ENCODE measurements at regions not wholly inside any gene's neighbourhood (a gene's known extent, or its start where the extent isn't known, plus 50 kb on each side); places are given as distances from the start of the nearest gene placed in this dataset.

GRCh38 chr5:103927739-103928138 lies 365.1 kb upstream of the NUDT12 start:
- WGBS, 3 donors: 91 to 97% (median 93%) methylated on average over 1 of the region's 1 CpG
- no peak for ATAC-seq

DNA sequence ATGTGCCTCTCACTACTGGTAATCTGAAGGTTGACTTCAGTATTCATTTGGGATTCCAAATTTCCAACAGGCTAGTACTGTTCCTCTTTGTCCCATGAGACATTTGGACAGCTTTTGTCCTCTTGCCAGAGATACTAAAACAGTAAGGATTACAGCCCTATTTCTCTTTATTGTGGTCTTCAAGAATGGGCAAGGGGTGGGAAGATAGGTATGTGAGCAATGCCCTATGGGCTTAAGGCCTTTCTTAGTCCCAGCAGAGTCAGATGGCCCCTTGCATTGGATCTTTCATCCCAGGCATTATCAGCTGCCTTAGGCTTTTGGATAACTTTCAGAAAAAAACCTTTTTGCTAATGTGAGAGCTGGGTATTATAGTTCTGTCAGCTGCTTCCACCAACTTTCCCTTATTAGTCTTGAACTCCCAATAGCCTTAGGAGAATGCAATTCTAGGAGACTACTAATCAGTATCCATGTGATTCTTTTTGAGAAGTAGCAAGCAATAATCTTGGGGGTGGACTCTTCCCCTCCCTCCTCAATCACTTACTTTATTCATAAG lies 361.1 kb upstream of the NUDT12 start:
- DNase-seq: no peak
- no peak for ATAC-seq
- H3K27me3 ChIP-seq (ENCODE audit: insufficient read depth in 3 of 3, low read length in 2 of 3): no peaks in the 10 kb centered on the region
- no peak overlapping the region for H3K27ac ChIP-seq
- no peaks in the 10 kb centered on the region for H3K4me1 ChIP-seq
- H3K36me3 ChIP-seq (ENCODE audit: insufficient read depth in 1 of 2, low read depth in 1 of 2): no peaks in the 10 kb centered on the region
- no peak overlapping the region for H3K4me3 ChIP-seq
- TF ChIP-seq, protein P1, sequence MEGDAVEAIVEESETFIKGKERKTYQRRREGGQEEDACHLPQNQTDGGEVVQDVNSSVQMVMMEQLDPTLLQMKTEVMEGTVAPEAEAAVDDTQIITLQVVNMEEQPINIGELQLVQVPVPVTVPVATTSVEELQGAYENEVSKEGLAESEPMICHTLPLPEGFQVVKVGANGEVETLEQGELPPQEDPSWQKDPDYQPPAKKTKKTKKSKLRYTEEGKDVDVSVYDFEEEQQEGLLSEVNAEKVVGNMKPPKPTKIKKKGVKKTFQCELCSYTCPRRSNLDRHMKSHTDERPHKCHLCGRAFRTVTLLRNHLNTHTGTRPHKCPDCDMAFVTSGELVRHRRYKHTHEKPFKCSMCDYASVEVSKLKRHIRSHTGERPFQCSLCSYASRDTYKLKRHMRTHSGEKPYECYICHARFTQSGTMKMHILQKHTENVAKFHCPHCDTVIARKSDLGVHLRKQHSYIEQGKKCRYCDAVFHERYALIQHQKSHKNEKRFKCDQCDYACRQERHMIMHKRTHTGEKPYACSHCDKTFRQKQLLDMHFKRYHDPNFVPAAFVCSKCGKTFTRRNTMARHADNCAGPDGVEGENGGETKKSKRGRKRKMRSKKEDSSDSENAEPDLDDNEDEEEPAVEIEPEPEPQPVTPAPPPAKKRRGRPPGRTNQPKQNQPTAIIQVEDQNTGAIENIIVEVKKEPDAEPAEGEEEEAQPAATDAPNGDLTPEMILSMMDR (IDR thresholded peaks at IDR 0.05): no peak
- no peaks in the 10 kb centered on the region for H3K9me3 ChIP-seq
- intact Hi-C loops (cut with DNase I): no loop called here

More at GRCh38 chr5:103927739-103928138, 365.1 kb upstream of the NUDT12 start:
- H3K9me3 ChIP-seq: no peaks in the 10 kb centered on the region
- TF ChIP-seq, protein P1 (IDR thresholded peaks at IDR 0.05): no peak
- no peak overlapping the region for H3K4me3 ChIP-seq
- intact Hi-C loops (cut with DNase I): no loop called here
- H3K27ac ChIP-seq: no peak overlapping the region
- H3K36me3 ChIP-seq (ENCODE audit: insufficient read depth in 1 of 2, low read depth in 1 of 2): no peaks in the 10 kb centered on the region
- no peaks in the 10 kb centered on the region for H3K27me3 ChIP-seq (ENCODE audit: insufficient read depth in 3 of 3, low read length in 2 of 3)
- DNase-seq: no peak
- H3K4me1 ChIP-seq: no peaks in the 10 kb centered on the region

DNA sequence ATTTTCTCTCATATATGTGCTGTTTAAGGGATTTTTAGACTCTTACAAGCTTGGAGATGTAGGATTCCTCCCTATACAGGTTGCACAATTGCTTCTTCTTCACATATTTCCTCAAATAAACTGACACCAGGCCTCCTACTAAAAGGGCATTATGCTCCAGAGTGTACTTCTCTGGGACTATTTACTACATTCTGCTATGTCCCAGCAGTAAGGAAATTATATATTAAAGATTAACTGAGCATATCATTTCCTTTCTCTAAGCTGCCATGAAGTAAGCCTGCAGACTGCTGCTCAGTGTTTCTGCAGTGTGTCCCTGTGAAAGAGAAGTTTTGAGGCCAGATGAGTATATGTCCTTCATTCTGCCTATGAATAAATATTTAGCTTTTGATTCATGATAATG lies 356.9 kb upstream of the NUDT12 start:
- Histone ChIP-seq H3K9me3 (no peaks in the 10 kb centered on the region), H3K27ac (no peak overlapping the region), H3K4me3 (no peak overlapping the region), H3K4me1 (no peaks in the 10 kb centered on the region), H3K27me3 (ENCODE audit: insufficient read depth in 3 of 3, low read length in 2 of 3) (no peaks in the 10 kb centered on the region), H3K36me3 (ENCODE audit: insufficient read depth in 1 of 2, low read depth in 1 of 2) (no peaks in the 10 kb centered on the region)
- no peak for DNase-seq
- TF ChIP-seq, protein P1 (IDR thresholded peaks at IDR 0.05): no peak
- no peak for ATAC-seq
- intact Hi-C loops (cut with DNase I): no loop called here

DNA sequence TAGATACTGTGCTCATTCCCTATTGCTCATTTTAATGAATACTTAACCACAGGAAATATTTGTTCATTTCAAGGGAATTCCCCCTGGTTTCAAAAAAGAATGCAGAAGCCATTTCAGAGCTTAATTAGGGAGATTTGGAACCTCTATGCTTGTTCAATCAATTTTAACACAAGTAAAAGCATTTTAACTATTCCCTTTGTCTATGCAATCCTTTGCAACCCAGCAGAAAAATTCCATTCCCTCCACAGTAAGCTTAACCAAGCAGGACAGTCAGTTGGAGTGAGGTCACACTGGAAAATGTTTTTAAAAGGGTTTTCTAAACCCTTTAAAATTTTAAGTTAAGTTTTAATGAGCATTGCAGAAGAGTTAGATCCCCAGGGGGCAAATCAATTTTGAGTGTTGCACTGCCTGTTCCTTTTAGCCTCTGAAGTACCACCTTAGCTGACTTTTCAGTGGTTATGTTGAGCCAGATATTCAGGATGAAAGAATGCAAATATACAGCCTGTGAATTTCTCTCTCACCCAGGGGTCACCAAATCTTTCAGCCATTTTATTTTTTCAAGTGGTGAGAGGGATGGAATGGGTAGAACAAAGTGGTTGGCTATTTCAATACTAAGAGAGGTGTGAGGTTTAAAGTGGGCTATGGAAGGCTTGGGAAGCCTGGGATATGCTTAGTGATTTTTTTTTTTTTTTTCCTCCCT lies 356.2 kb upstream of the NUDT12 start:
- TF ChIP-seq, protein P1 (IDR thresholded peaks at IDR 0.05): no peak
- H3K4me1 ChIP-seq: no peaks in the 10 kb centered on the region
- H3K27ac ChIP-seq: no peak overlapping the region
- no peak overlapping the region for H3K4me3 ChIP-seq
- intact Hi-C loops (cut with DNase I): no loop called here
- H3K36me3 ChIP-seq (ENCODE audit: insufficient read depth in 1 of 2, low read depth in 1 of 2): no peaks in the 10 kb centered on the region
- no peaks in the 10 kb centered on the region for H3K27me3 ChIP-seq (ENCODE audit: insufficient read depth in 3 of 3, low read length in 2 of 3)
- H3K9me3 ChIP-seq: no peaks in the 10 kb centered on the region
- ATAC-seq: no peak
- no peak for DNase-seq

DNA sequence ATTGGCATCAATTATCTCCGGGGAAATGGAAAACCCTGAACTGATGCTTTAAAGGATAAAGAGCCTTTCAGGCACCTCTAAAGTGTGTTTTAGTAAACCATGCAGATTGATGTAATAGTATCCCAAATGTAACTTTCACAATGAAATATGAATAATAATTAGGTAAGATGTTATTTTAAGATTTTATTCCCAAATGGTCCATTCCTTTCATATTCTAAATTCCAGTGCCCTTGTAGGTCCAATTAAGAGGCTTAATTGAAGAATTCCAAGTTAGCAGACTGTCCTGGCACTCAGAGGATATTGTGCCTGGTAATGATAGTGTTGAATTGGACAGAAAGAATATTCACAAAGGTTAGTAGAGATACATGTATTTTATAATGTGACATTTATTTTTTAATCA lies 352.5 kb upstream of the NUDT12 start:
- H3K27ac ChIP-seq: no peak overlapping the region
- no peaks in the 10 kb centered on the region for H3K27me3 ChIP-seq (ENCODE audit: insufficient read depth in 3 of 3, low read length in 2 of 3)
- H3K4me1 ChIP-seq: no peaks in the 10 kb centered on the region
- ATAC-seq (no peak), DNase-seq (no peak)
- no peak overlapping the region for H3K4me3 ChIP-seq
- intact Hi-C loops (cut with DNase I): no loop called here
- TF ChIP-seq, protein P1 (IDR thresholded peaks at IDR 0.05): no peak
- H3K36me3 ChIP-seq (ENCODE audit: insufficient read depth in 1 of 2, low read depth in 1 of 2): no peaks in the 10 kb centered on the region
- no peaks in the 10 kb centered on the region for H3K9me3 ChIP-seq
- 22 to 55% (median 45%) methylated on average over 1 of the region's 1 CpG for WGBS, 3 donors
